SK-N-SH (cell line): ENCODE measurements at regions not wholly inside any gene's neighbourhood (a gene's known extent, or its start where the extent isn't known, plus 50 kb on each side); places are given as distances from the start of the nearest gene placed in this dataset.

ENCODE experiments used
- CTCF ChIP-seq: fragments of 200-600 bp; sonication (generic); IDR thresholded peaks from 2 replicates; pipeline ENCODE4 v1.6.1; 2017; ENCODE audit warnings: antibody characterized with exemption, mild to moderate bottlenecking, moderate library complexity
- EZH2phosphoT487 ChIP-seq: fragments of 200-600 bp; sonication (generic); IDR thresholded peaks from 2 replicates; pipeline ENCODE4 v1.6.1; 2017; ENCODE audit warnings: low read depth, mixed run types, mild to moderate bottlenecking, antibody characterized with exemption, moderate library complexity, borderline replicate concordance
- NRF1 ChIP-seq: IDR thresholded peaks from 2 replicates; pipeline ENCODE4 v1.6.1; 2012; ENCODE audit warnings: low read depth, mild to moderate bottlenecking, low read length
- RCOR1 ChIP-seq: fragments of 150-350 bp; IDR thresholded peaks from 2 replicates; pipeline ENCODE4 v1.6.1; 2017; ENCODE audit warnings: antibody characterized with exemption, low read length
- TEAD4 ChIP-seq: IDR thresholded peaks from 2 replicates; pipeline ENCODE4 v1.4.0; 2012; ENCODE audit warnings: mild to moderate bottlenecking, borderline replicate concordance; ENCODE audit not compliant: insufficient read depth
- USF1 ChIP-seq: IDR thresholded peaks from 2 replicates; pipeline ENCODE4 v1.4.0; 2012; ENCODE audit warnings: low read depth, borderline replicate concordance

GRCh38 chr16:86207350-86207749 is 303.0 kb upstream of the FOXF1 start:
- no peak for TF ChIP-seq CTCF
- no peak for TF ChIP-seq USF1
- no peak for TF ChIP-seq RCOR1
- no peak for TF ChIP-seq EZH2phosphoT487
- TF ChIP-seq TEAD4 = no peak
- no peak for TF ChIP-seq NRF1
